WTC11 (cell line): ENCODE measurements at regions not wholly inside any gene's neighbourhood (a gene's known extent, or its start where the extent isn't known, plus 50 kb on each side); places are given as distances from the start of the nearest gene placed in this dataset.

Experiments used
- ATAC-seq: fragments of 200-7000 bp; cut with Tn5 transposase; 2 replicates; pipeline ENCODE4 v1.10.0; 2021; ENCODE audit warnings: mild to moderate bottlenecking, moderate library complexity
- CTCF ChIA-PET: fragments of 300-600 bp; sonication (Branson Sonifier 250); formaldehyde crosslinking; loops from one replicate; lab custom pipeline; 2021; ENCODE audit warnings: antibody characterized with exemption; lab: Charles Lee
- POLR2A ChIA-PET: fragments of 350-600 bp; sonication (Branson Sonifier 250); formaldehyde crosslinking; loops from one replicate; lab custom pipeline; 2021; ENCODE audit warnings: antibody characterized with exemption; lab: Charles Lee
- DNase-seq: peaks from one replicate; pipeline ENCODE4 v3.0.0; 2021; ENCODE audit warnings: low spot score
- H3K27ac Mint-ChIP-seq: 2 replicates; pipeline ENCODE4 v1.8.0; 2021; ENCODE audit warnings: mixed read lengths
- H3K27me3 Mint-ChIP-seq: 2 replicates; pipeline ENCODE4 v1.8.0; 2021; ENCODE audit warnings: low read depth, mild to moderate bottlenecking, moderate library complexity, mixed read lengths
- H3K36me3 Mint-ChIP-seq: 2 replicates; pipeline ENCODE4 v1.8.0; 2021; ENCODE audit warnings: mixed read lengths
- H3K4me1 Mint-ChIP-seq: 2 replicates; pipeline ENCODE4 v1.8.0; 2022; ENCODE audit warnings: mixed read lengths
- H3K4me3 Mint-ChIP-seq: 2 replicates; pipeline ENCODE4 v1.8.0; 2021; ENCODE audit warnings: mild to moderate bottlenecking, moderate library complexity, mixed read lengths
- H3K9me3 Mint-ChIP-seq: 2 replicates; pipeline ENCODE4 v1.8.0; 2021; ENCODE audit warnings: mixed read lengths
- CREM ChIP-seq: sonication (generic); formaldehyde crosslinking; IDR thresholded peaks from 2 replicates; pipeline ENCODE4 v1.8.1; 2022; ENCODE audit warnings: mild to moderate bottlenecking, missing genetic modification reagents, moderate library complexity
- JUN ChIP-seq: sonication (generic); formaldehyde crosslinking; IDR thresholded peaks from 2 replicates; pipeline ENCODE4 v1.8.0; 2023; ENCODE audit warnings: mild to moderate bottlenecking, missing genetic modification reagents
- MXD4 ChIP-seq: fragments of 250-450 bp; sonication (Bioruptor Pico); IDR thresholded peaks from 2 replicates; pipeline ENCODE4 v1.8.0; 2021; ENCODE audit warnings: mild to moderate bottlenecking, moderate library complexity, borderline replicate concordance
- NFYB ChIP-seq: sonication (generic); formaldehyde crosslinking; conservative IDR thresholded peaks from 2 replicates; pipeline ENCODE4 v1.8.0; 2022; ENCODE audit warnings: low read depth, missing genetic modification reagents
- RORB ChIP-seq: fragments of 250-450 bp; sonication (Bioruptor Pico); IDR thresholded peaks from 2 replicates; pipeline ENCODE4 v1.9.0; 2021; ENCODE audit warnings: mild to moderate bottlenecking
- TCF7 ChIP-seq: sonication (generic); formaldehyde crosslinking; IDR thresholded peaks from 2 replicates; pipeline ENCODE4 v1.8.0; 2022; ENCODE audit warnings: mild to moderate bottlenecking, low read depth, missing genetic modification reagents, moderate library complexity
- ZBTB21 ChIP-seq: sonication (generic); formaldehyde crosslinking; IDR thresholded peaks from 2 replicates; pipeline ENCODE4 v1.8.1; 2023; ENCODE audit warnings: mild to moderate bottlenecking, missing genetic modification reagents, borderline replicate concordance
- ZNF138 ChIP-seq: sonication (generic); formaldehyde crosslinking; conservative IDR thresholded peaks from 2 replicates; pipeline ENCODE4 v1.8.1; 2022; ENCODE audit warnings: mild to moderate bottlenecking, moderate library complexity, missing genetic modification reagents
- ZNF396 ChIP-seq: fragments of 250-450 bp; sonication (Bioruptor Pico); IDR thresholded peaks from 2 replicates; pipeline ENCODE4 v1.8.0; 2021; ENCODE audit warnings: mild to moderate bottlenecking, moderate library complexity, borderline replicate concordance
- TF ChIP-seq, protein P1 (sequence below): sonication (generic); formaldehyde crosslinking; IDR thresholded peaks from 2 replicates; pipeline ENCODE4 v1.8.1; 2023; ENCODE audit warnings: mild to moderate bottlenecking, missing genetic modification reagents, borderline replicate concordance
- TF ChIP-seq, protein P2 (sequence below): sonication (generic); formaldehyde crosslinking; IDR thresholded peaks from 2 replicates; pipeline ENCODE4 v1.8.0; 2022; ENCODE audit warnings: mild to moderate bottlenecking, missing genetic modification reagents
- TF ChIP-seq, protein P3 (sequence below): sonication (generic); formaldehyde crosslinking; IDR thresholded peaks from 2 replicates; pipeline ENCODE4 v1.8.1; 2022; ENCODE audit warnings: mild to moderate bottlenecking, missing genetic modification reagents, moderate library complexity, borderline replicate concordance
- TF ChIP-seq, protein P4 (sequence below): sonication (generic); formaldehyde crosslinking; IDR thresholded peaks from 2 replicates; pipeline ENCODE4 v1.8.0; 2023; ENCODE audit warnings: missing genetic modification reagents, mild to moderate bottlenecking, borderline replicate concordance
- TF ChIP-seq, protein P5 (sequence below): sonication (generic); formaldehyde crosslinking; conservative IDR thresholded peaks from 2 replicates; pipeline ENCODE4 v1.8.1; 2023; ENCODE audit warnings: mild to moderate bottlenecking, low read depth, missing genetic modification reagents, moderate library complexity

DNA sequence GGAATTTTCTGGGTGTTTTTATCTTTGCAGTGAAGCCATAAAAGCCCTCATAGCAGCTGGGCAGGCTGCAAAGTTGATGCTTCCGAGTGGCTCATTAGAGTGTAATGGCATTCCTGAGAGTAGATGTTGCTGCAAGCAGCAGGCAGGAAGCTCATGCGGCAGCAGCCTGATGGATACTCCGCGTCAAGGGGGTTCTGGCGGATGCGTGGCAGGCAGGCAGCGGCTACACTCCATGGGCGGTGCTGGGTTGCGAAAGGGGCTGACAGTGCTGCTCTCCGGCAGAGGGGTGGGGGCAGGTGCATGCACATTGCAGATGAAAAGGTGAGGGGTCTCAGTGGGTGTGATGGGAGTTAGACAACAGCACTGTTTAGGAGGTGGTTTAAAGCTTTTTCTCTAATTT lies 93.2 kb upstream of the AJAP1 start (continued):
- TF ChIP-seq JUN = no peak
- TF ChIP-seq, protein P1, sequence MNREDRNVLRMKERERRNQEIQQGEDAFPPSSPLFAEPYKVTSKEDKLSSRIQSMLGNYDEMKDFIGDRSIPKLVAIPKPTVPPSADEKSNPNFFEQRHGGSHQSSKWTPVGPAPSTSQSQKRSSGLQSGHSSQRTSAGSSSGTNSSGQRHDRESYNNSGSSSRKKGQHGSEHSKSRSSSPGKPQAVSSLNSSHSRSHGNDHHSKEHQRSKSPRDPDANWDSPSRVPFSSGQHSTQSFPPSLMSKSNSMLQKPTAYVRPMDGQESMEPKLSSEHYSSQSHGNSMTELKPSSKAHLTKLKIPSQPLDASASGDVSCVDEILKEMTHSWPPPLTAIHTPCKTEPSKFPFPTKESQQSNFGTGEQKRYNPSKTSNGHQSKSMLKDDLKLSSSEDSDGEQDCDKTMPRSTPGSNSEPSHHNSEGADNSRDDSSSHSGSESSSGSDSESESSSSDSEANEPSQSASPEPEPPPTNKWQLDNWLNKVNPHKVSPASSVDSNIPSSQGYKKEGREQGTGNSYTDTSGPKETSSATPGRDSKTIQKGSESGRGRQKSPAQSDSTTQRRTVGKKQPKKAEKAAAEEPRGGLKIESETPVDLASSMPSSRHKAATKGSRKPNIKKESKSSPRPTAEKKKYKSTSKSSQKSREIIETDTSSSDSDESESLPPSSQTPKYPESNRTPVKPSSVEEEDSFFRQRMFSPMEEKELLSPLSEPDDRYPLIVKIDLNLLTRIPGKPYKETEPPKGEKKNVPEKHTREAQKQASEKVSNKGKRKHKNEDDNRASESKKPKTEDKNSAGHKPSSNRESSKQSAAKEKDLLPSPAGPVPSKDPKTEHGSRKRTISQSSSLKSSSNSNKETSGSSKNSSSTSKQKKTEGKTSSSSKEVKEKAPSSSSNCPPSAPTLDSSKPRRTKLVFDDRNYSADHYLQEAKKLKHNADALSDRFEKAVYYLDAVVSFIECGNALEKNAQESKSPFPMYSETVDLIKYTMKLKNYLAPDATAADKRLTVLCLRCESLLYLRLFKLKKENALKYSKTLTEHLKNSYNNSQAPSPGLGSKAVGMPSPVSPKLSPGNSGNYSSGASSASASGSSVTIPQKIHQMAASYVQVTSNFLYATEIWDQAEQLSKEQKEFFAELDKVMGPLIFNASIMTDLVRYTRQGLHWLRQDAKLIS (CRISPR knock-in tag) = no peak
- TF ChIP-seq, protein P2, sequence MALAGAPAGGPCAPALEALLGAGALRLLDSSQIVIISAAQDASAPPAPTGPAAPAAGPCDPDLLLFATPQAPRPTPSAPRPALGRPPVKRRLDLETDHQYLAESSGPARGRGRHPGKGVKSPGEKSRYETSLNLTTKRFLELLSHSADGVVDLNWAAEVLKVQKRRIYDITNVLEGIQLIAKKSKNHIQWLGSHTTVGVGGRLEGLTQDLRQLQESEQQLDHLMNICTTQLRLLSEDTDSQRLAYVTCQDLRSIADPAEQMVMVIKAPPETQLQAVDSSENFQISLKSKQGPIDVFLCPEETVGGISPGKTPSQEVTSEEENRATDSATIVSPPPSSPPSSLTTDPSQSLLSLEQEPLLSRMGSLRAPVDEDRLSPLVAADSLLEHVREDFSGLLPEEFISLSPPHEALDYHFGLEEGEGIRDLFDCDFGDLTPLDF (CRISPR knock-in tag) = no peak
- TF ChIP-seq, protein P3, sequence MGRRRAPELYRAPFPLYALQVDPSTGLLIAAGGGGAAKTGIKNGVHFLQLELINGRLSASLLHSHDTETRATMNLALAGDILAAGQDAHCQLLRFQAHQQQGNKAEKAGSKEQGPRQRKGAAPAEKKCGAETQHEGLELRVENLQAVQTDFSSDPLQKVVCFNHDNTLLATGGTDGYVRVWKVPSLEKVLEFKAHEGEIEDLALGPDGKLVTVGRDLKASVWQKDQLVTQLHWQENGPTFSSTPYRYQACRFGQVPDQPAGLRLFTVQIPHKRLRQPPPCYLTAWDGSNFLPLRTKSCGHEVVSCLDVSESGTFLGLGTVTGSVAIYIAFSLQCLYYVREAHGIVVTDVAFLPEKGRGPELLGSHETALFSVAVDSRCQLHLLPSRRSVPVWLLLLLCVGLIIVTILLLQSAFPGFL = no peak

DNA sequence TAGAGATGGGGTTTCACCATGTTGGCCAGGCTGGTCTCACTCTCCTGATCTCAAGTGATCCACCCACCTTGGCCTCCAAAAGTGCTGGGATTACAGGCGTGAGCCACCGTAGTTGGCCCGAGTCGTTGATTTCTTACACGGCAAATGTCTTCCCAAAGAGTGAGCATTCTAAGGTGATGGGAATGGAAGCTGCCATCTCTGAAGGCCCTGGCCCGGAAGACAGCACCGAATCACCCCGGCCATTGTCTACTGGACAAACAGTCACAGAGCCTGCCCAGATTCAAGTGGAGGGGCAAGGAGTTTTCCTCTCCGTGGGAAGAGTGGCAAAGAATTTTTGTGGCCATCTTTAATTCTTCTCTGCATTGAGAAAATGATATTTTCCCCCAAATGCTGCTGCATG lies 92.1 kb upstream of the AJAP1 start:
- DNase-seq (no peak), ATAC-seq (no peak)
- no peaks in the 10 kb centered on the region for H3K4me1 Mint-ChIP-seq
- ChIA-PET POLR2A (no interaction called here), CTCF (no interaction called here)
- peaks cover 79% of the 10 kb centered on the region for H3K36me3 Mint-ChIP-seq
- peaks cover 6% of the 10 kb centered on the region for H3K27me3 Mint-ChIP-seq
- no peak overlapping the region for H3K27ac Mint-ChIP-seq
- no peak overlapping the region for H3K4me3 Mint-ChIP-seq
- TF ChIP-seq RORB (no peak), ZBTB21 (CRISPR knock-in tag) (no peak)
- TF ChIP-seq, protein P4, sequence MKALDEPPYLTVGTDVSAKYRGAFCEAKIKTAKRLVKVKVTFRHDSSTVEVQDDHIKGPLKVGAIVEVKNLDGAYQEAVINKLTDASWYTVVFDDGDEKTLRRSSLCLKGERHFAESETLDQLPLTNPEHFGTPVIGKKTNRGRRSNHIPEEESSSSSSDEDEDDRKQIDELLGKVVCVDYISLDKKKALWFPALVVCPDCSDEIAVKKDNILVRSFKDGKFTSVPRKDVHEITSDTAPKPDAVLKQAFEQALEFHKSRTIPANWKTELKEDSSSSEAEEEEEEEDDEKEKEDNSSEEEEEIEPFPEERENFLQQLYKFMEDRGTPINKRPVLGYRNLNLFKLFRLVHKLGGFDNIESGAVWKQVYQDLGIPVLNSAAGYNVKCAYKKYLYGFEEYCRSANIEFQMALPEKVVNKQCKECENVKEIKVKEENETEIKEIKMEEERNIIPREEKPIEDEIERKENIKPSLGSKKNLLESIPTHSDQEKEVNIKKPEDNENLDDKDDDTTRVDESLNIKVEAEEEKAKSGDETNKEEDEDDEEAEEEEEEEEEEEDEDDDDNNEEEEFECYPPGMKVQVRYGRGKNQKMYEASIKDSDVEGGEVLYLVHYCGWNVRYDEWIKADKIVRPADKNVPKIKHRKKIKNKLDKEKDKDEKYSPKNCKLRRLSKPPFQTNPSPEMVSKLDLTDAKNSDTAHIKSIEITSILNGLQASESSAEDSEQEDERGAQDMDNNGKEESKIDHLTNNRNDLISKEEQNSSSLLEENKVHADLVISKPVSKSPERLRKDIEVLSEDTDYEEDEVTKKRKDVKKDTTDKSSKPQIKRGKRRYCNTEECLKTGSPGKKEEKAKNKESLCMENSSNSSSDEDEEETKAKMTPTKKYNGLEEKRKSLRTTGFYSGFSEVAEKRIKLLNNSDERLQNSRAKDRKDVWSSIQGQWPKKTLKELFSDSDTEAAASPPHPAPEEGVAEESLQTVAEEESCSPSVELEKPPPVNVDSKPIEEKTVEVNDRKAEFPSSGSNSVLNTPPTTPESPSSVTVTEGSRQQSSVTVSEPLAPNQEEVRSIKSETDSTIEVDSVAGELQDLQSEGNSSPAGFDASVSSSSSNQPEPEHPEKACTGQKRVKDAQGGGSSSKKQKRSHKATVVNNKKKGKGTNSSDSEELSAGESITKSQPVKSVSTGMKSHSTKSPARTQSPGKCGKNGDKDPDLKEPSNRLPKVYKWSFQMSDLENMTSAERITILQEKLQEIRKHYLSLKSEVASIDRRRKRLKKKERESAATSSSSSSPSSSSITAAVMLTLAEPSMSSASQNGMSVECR (CRISPR knock-in tag) = no peak
- H3K9me3 Mint-ChIP-seq = peaks cover 87% of the 10 kb centered on the region

DNA sequence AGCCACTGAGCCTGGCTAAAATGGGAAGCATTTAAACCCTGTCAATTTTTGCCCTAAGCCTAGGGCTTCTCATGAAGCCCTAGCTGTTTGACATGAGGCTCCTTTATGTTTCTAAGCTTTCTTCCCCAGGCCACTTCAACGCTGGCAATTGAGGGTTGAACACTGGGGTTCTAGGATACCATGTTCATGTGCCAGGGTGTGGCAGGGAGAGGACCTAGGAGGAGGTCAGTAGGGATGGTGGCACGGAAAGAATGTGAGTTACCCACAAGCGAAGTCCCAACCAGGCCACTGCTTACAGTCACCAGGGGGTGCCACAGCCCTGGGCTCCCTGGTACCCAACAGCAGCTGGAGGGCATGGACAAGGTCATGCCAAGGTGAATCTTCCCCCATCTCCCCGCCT lies 90.8 kb upstream of the AJAP1 start:
- ChIA-PET POLR2A (no interaction called here), CTCF (no interaction called here)
- no peak for DNase-seq
- no peak overlapping the region for H3K4me3 Mint-ChIP-seq
- no peaks in the 10 kb centered on the region for H3K4me1 Mint-ChIP-seq
- ATAC-seq = no peak
- no peak overlapping the region for H3K27ac Mint-ChIP-seq
- peaks cover 87% of the 10 kb centered on the region for H3K9me3 Mint-ChIP-seq
- H3K36me3 Mint-ChIP-seq = peaks cover 80% of the 10 kb centered on the region
- H3K27me3 Mint-ChIP-seq = peaks cover 9% of the 10 kb centered on the region
- TF ChIP-seq TCF7 (CRISPR knock-in tag) (no peak), ZNF138 (CRISPR knock-in tag) (no peak), NFYB (CRISPR knock-in tag) (no peak), CREM (no peak), MXD4 (CRISPR knock-in tag) (no peak), ZNF396 (CRISPR knock-in tag) (no peak)
- TF ChIP-seq, protein P5, sequence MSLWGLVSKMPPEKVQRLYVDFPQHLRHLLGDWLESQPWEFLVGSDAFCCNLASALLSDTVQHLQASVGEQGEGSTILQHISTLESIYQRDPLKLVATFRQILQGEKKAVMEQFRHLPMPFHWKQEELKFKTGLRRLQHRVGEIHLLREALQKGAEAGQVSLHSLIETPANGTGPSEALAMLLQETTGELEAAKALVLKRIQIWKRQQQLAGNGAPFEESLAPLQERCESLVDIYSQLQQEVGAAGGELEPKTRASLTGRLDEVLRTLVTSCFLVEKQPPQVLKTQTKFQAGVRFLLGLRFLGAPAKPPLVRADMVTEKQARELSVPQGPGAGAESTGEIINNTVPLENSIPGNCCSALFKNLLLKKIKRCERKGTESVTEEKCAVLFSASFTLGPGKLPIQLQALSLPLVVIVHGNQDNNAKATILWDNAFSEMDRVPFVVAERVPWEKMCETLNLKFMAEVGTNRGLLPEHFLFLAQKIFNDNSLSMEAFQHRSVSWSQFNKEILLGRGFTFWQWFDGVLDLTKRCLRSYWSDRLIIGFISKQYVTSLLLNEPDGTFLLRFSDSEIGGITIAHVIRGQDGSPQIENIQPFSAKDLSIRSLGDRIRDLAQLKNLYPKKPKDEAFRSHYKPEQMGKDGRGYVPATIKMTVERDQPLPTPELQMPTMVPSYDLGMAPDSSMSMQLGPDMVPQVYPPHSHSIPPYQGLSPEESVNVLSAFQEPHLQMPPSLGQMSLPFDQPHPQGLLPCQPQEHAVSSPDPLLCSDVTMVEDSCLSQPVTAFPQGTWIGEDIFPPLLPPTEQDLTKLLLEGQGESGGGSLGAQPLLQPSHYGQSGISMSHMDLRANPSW (CRISPR knock-in tag) = no peak
- TF ChIP-seq, protein P1 (CRISPR knock-in tag) = no peak
- TF ChIP-seq, protein P3 = no peak
